ENCODE measurements at regions not wholly inside any gene's neighbourhood (a gene's known extent, or its start where the extent isn't known, plus 50 kb on each side); places are given as distances from the start of the nearest gene placed in this dataset.

DNA sequence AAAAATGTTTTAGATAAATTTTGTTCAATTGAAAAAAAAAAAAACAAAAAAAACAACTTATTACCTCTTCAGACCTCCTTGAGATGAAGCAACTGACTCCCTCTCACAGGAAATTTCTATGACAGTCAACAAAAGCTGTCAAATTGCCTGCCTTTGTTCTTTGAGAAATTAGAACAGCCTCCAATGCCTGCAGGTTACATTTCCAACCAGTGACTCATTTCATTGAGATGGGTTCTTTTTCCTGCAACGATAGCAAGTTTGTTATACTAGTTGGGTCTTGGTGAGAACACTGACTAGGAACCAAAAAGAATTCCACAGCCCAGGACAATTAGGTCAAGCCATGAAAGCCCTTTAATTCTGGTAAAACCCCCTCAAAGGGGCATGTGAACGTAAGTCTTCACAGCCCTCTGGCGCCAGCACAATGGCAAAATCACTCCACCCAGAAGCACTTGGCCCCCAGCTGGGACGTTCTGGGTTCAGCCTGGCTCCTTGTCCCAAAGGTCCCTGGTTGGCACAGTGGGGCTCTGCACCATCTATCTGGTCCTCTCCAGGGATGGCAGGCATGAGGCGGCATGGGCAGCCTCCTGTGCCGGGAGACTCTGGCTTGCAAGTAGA is 87.0 kb downstream of the SPP2 start:
- no peak overlapping the region for H3K4me3 ChIP-seq (ENCODE audit: low read length)
- H3F3A ChIP-seq (ENCODE audit: control insufficient read depth, insufficient read depth) = no peaks in the 10 kb centered on the region
- H3K4me2 ChIP-seq (ENCODE audit: low read length) = no peak overlapping the region
- no peaks in the 10 kb centered on the region for H3K36me3 ChIP-seq (ENCODE audit: control insufficient read depth, low read length)
- no peaks in the 10 kb centered on the region for H3K79me2 ChIP-seq (ENCODE audit: control insufficient read depth, low read length)
- no peaks in the 10 kb centered on the region for H4K20me1 ChIP-seq (ENCODE audit: control insufficient read depth, insufficient read depth, low read depth, low read length)
- H3K9me3 ChIP-seq (ENCODE audit: control insufficient read depth, insufficient read depth, low read length) = no peaks in the 10 kb centered on the region
- no peak for TF ChIP-seq EZH2phosphoT487 (IDR thresholded peaks at IDR 0.05; ENCODE audit: borderline replicate concordance, low read length)
- TF ChIP-seq, protein P1, sequence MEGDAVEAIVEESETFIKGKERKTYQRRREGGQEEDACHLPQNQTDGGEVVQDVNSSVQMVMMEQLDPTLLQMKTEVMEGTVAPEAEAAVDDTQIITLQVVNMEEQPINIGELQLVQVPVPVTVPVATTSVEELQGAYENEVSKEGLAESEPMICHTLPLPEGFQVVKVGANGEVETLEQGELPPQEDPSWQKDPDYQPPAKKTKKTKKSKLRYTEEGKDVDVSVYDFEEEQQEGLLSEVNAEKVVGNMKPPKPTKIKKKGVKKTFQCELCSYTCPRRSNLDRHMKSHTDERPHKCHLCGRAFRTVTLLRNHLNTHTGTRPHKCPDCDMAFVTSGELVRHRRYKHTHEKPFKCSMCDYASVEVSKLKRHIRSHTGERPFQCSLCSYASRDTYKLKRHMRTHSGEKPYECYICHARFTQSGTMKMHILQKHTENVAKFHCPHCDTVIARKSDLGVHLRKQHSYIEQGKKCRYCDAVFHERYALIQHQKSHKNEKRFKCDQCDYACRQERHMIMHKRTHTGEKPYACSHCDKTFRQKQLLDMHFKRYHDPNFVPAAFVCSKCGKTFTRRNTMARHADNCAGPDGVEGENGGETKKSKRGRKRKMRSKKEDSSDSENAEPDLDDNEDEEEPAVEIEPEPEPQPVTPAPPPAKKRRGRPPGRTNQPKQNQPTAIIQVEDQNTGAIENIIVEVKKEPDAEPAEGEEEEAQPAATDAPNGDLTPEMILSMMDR (IDR thresholded peaks at IDR 0.05; ENCODE audit: low read depth, low read length, poor library complexity, severe bottlenecking) = no peak
- H3K27me3 ChIP-seq (ENCODE audit: control insufficient read depth, low read length) = no peaks in the 10 kb centered on the region
- no peaks in the 10 kb centered on the region for H3K9me2 ChIP-seq (replicated peaks; ENCODE audit: control insufficient read depth, low read length)
- no peaks in the 10 kb centered on the region for H3K4me1 ChIP-seq (ENCODE audit: control insufficient read depth, low read length)
- no peak overlapping the region for H3K27ac ChIP-seq (ENCODE audit: low read depth, low read length)

DNA sequence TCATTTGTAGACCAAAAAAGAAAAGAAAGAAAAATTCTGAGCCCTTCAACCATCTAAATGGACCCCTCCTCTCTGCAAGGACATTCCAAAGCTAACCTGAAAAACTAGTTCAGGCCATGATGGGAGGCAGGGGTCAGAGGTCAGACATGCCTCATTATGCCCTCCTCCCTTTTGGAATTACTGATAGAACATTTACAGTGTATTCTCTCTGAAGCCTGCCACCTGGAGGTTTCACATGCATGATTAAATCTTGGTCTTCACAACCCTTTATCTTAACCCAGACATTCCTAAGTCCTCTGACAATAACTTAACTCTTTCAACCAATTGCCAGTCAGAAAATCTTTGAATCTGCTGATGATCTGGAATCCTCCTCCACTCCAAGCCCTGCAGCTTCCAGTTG is 86.0 kb downstream of the SPP2 start:
- Histone ChIP-seq H3K27me3 (ENCODE audit: control insufficient read depth, low read length) (no peaks in the 10 kb centered on the region), H3K4me2 (ENCODE audit: low read length) (no peak overlapping the region), H3F3A (ENCODE audit: control insufficient read depth, insufficient read depth) (no peaks in the 10 kb centered on the region), H3K79me2 (ENCODE audit: control insufficient read depth, low read length) (no peaks in the 10 kb centered on the region), H3K9me3 (ENCODE audit: control insufficient read depth, insufficient read depth, low read length) (no peaks in the 10 kb centered on the region), H3K4me1 (ENCODE audit: control insufficient read depth, low read length) (no peaks in the 10 kb centered on the region), H3K27ac (ENCODE audit: low read depth, low read length) (no peak overlapping the region), H3K36me3 (ENCODE audit: control insufficient read depth, low read length) (no peaks in the 10 kb centered on the region), H3K9me2 (replicated peaks; ENCODE audit: control insufficient read depth, low read length) (no peaks in the 10 kb centered on the region), H4K20me1 (ENCODE audit: control insufficient read depth, insufficient read depth, low read depth, low read length) (no peaks in the 10 kb centered on the region), H3K4me3 (ENCODE audit: low read length) (no peak overlapping the region)
- TF ChIP-seq EZH2phosphoT487 (IDR thresholded peaks at IDR 0.05; ENCODE audit: borderline replicate concordance, low read length) = no peak
- TF ChIP-seq, protein P1 (IDR thresholded peaks at IDR 0.05; ENCODE audit: low read depth, low read length, poor library complexity, severe bottlenecking) = no peak

DNA sequence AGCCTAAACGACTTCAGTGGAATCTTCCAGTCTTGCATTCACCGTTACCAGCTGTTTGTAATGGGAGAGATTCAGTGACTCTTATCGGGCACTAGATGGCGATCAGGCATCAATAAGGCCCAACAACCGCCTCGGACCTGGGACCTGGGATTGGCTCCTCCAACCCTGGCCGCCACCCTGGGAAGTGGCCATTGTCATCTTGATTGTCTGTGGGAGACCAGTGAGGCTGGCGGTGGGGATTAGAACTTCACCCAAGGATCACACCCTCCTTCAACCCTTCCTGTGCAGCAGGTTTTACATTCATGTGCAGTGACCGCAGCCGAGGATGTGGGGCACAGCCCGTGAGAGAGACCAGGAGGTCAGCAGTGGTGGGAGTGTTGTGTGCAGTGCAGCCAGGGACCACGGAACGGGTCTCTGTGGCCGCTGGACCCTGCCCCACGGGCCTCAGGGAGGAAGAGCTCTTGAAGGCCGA is 85.3 kb downstream of the SPP2 start:
- H3K9me2 ChIP-seq (replicated peaks; ENCODE audit: control insufficient read depth, low read length) = no peaks in the 10 kb centered on the region
- H3K4me3 ChIP-seq (ENCODE audit: low read length) = no peak overlapping the region
- H3K27me3 ChIP-seq (ENCODE audit: control insufficient read depth, low read length) = no peaks in the 10 kb centered on the region
- no peaks in the 10 kb centered on the region for H3K4me1 ChIP-seq (ENCODE audit: control insufficient read depth, low read length)
- TF ChIP-seq EZH2phosphoT487 (IDR thresholded peaks at IDR 0.05; ENCODE audit: borderline replicate concordance, low read length) = no peak
- TF ChIP-seq, protein P1 (IDR thresholded peaks at IDR 0.05; ENCODE audit: low read depth, low read length, poor library complexity, severe bottlenecking) = peak; percentile 74
- no peaks in the 10 kb centered on the region for H3F3A ChIP-seq (ENCODE audit: control insufficient read depth, insufficient read depth)
- no peak overlapping the region for H3K4me2 ChIP-seq (ENCODE audit: low read length)
- H3K9me3 ChIP-seq (ENCODE audit: control insufficient read depth, insufficient read depth, low read length) = no peaks in the 10 kb centered on the region
- H3K36me3 ChIP-seq (ENCODE audit: control insufficient read depth, low read length) = no peaks in the 10 kb centered on the region
- H3K79me2 ChIP-seq (ENCODE audit: control insufficient read depth, low read length) = no peaks in the 10 kb centered on the region
- H3K27ac ChIP-seq (ENCODE audit: low read depth, low read length) = no peak overlapping the region
- H4K20me1 ChIP-seq (ENCODE audit: control insufficient read depth, insufficient read depth, low read depth, low read length) = no peaks in the 10 kb centered on the region
